GM12872 (cell line): ENCODE measurements at regions not wholly inside any gene's neighbourhood (a gene's known extent, or its start where the extent isn't known, plus 50 kb on each side); places are given as distances from the start of the nearest gene placed in this dataset.
A peak's percentile ranks its signal among the peaks of the same experiment; 100 is the strongest.

Experiments used
- TF ChIP-seq, protein P1 (sequence below): IDR thresholded peaks from 3 replicates; pipeline ENCODE4 v1.5.1; 2011; ENCODE audit warnings: low read depth, mild to moderate bottlenecking, low read length, moderate library complexity; ENCODE audit not compliant: insufficient read depth

DNA sequence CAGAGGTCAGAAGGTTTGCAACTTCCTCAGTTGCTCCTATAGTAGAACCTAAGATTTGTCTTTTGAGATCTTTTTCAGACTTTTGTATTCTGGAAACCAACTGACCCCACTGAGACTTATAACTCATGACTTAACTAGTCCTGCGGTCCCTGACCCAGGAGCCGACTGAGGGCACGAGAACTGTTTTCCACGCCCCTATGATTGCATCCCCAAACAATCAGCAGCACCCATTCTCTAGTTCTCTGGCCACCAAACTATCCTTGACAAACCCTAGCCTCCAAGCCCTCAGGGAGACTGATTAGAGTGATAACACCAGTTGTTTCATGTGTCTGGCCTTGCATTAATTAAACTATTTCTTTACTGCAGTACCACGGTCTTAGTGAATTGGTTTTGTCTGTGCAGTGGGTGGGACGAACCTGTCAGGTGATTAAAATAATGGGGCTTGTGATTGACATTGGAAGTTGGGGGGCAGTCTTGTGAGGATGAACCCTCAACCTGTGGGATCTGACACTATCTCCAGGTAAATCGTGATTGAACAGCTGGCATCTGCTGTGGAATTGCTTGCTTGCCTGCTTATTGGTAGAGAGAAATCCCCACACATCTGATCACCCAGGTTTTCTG, 95.7 kb downstream of the B3GNT2 start:
- TF ChIP-seq, protein P1, sequence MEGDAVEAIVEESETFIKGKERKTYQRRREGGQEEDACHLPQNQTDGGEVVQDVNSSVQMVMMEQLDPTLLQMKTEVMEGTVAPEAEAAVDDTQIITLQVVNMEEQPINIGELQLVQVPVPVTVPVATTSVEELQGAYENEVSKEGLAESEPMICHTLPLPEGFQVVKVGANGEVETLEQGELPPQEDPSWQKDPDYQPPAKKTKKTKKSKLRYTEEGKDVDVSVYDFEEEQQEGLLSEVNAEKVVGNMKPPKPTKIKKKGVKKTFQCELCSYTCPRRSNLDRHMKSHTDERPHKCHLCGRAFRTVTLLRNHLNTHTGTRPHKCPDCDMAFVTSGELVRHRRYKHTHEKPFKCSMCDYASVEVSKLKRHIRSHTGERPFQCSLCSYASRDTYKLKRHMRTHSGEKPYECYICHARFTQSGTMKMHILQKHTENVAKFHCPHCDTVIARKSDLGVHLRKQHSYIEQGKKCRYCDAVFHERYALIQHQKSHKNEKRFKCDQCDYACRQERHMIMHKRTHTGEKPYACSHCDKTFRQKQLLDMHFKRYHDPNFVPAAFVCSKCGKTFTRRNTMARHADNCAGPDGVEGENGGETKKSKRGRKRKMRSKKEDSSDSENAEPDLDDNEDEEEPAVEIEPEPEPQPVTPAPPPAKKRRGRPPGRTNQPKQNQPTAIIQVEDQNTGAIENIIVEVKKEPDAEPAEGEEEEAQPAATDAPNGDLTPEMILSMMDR = no peak

GRCh38 chr2:62291052-62291451, 95.1 kb downstream of the B3GNT2 start:
- TF ChIP-seq, protein P1 = no peak

- TF ChIP-seq, protein P1 = no peak
Observed at GRCh38 chr2:62287899-62288880, 92.3 kb downstream of the B3GNT2 start.

GRCh38 chr2:62287282-62287681, 91.4 kb downstream of the B3GNT2 start:
- TF ChIP-seq, protein P1 = no peak

- TF ChIP-seq, protein P1 = no peak
Observed at GRCh38 chr2:62286089-62286785, 90.3 kb downstream of the B3GNT2 start.

GRCh38 chr2:62284980-62285379, 89.1 kb downstream of the B3GNT2 start:
- TF ChIP-seq, protein P1 = 0 out of 3 replicates have a peak, but pooled peaks have one; percentile 1

DNA sequence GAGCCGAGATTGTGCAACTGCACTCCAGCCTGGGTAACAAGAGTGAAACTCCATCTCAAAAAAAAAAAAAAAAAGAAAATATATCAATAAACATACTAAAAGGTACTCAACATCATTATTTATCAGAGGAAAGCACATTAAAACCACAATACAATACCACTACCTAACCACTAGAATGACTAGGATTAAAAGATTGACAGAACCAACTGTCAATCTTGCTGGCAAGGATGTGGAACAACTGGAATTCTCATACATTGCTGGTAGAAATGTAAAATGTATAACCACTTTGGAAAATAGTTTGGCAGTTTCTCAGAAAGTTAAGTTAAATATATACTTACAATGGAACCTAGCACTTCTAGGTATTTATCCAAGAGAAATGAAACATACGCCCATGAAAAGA, 88.6 kb downstream of the B3GNT2 start:
- TF ChIP-seq, protein P1 = no peak
